Left ventricle myocardium inferior (tissue), 1 donor: ENCODE measurements at regions not wholly inside any gene's neighbourhood (a gene's known extent, or its start where the extent isn't known, plus 50 kb on each side); places are given as distances from the start of the nearest gene placed in this dataset.
A peak's percentile ranks its signal among the peaks of the same experiment; 100 is the strongest.

Source experiments
- DNase-seq: peaks from one replicate; pipeline ENCODE4 v3.0.0-alpha.2; 2020
- H3K27ac ChIP-seq: fragments of 200-600 bp; replicated peaks from 2 replicates; pipeline ENCODE4 v1.8.0; 2021
- H3K27me3 ChIP-seq: fragments of 200-600 bp; 2 replicates; pipeline ENCODE4 v1.8.0; 2021; ENCODE audit warnings: low read depth
- H3K36me3 ChIP-seq: fragments of 200-600 bp; 2 replicates; pipeline ENCODE4 v1.8.0; 2021
- H3K4me1 ChIP-seq: fragments of 200-600 bp; 2 replicates; pipeline ENCODE4 v1.8.0; 2021
- H3K4me3 ChIP-seq: fragments of 200-600 bp; 2 replicates; pipeline ENCODE4 v1.8.0; 2021; ENCODE audit warnings: mild to moderate bottlenecking, moderate library complexity
- H3K9me3 ChIP-seq: fragments of 200-600 bp; replicated peaks from 2 replicates; pipeline ENCODE4 v1.8.0; 2021
- CTCF ChIP-seq: fragments of 200-600 bp; IDR thresholded peaks from 2 replicates; pipeline ENCODE4 v1.8.0; 2021; ENCODE audit warnings: antibody characterized with exemption, mild to moderate bottlenecking, borderline replicate concordance
- intact Hi-C: fragments of 100-400 bp; cut with micrococcal nuclease; formaldehyde crosslinking; loops from one replicate; pipeline ENCODE4 v1.11.0; 2022
- donor health status: DM: no; HTN: yes; CAD: no; lungs with severe emphysema.

- H3K27ac ChIP-seq: no peak overlapping the region
- no peaks in the 10 kb centered on the region for H3K4me1 ChIP-seq
- H3K27me3 ChIP-seq: no peaks in the 10 kb centered on the region
- H3K9me3 ChIP-seq: no peaks in the 10 kb centered on the region
- no peak overlapping the region for H3K4me3 ChIP-seq
- no peak for TF ChIP-seq CTCF
- H3K36me3 ChIP-seq: no peaks in the 10 kb centered on the region
- intact Hi-C loops: no loop called here
- no peak for DNase-seq
These were observed 112.6 kb downstream of the FBXO8 start for GRCh38 chr4:174170906-174171305.

GRCh38 chr4:174170091-174170490 lies 113.4 kb downstream of the FBXO8 start:
- TF ChIP-seq CTCF: no peak
- Histone ChIP-seq H3K4me1 (no peaks in the 10 kb centered on the region), H3K4me3 (no peak overlapping the region), H3K27me3 (no peaks in the 10 kb centered on the region), H3K27ac (no peak overlapping the region), H3K36me3 (no peaks in the 10 kb centered on the region), H3K9me3 (no peaks in the 10 kb centered on the region)
- no peak for DNase-seq
- intact Hi-C loops: no loop called here

- no peak for TF ChIP-seq CTCF
- intact Hi-C loops: no loop called here
- H3K27me3 ChIP-seq: no peaks in the 10 kb centered on the region
These were observed 126.3 kb downstream of the FBXO8 start for GRCh38 chr4:174157106-174157607.

GRCh38 chr4:174156239-174156826 lies 127.1 kb downstream of the FBXO8 start:
- no peak for DNase-seq
- Histone ChIP-seq H3K27ac (peak overlapping the region; percentile 46), H3K4me3 (peak overlapping the region; percentile 30), H3K36me3 (no peaks in the 10 kb centered on the region), H3K9me3 (no peaks in the 10 kb centered on the region), H3K4me1 (peaks cover 18% of the 10 kb centered on the region), H3K27me3 (no peaks in the 10 kb centered on the region)
- TF ChIP-seq CTCF: peak; percentile 73
- intact Hi-C loops: no loop called here

More at GRCh38 chr4:174157106-174157607, 126.3 kb downstream of the FBXO8 start:
- Histone ChIP-seq H3K4me3 (no peak overlapping the region), H3K9me3 (no peaks in the 10 kb centered on the region), H3K36me3 (no peaks in the 10 kb centered on the region), H3K4me1 (peaks cover 18% of the 10 kb centered on the region), H3K27ac (peak overlapping the region; percentile 46)
- no peak for DNase-seq

GRCh38 chr4:174154215-174154854 lies 129.1 kb downstream of the FBXO8 start:
- intact Hi-C loops: no loop called here

More at GRCh38 chr4:174154215-174154854, 129.1 kb downstream of the FBXO8 start:
- H3K27ac ChIP-seq: peak overlapping the region; percentile 51
- no peak for TF ChIP-seq CTCF
- no peaks in the 10 kb centered on the region for H3K27me3 ChIP-seq
- no peak for DNase-seq
- H3K4me3 ChIP-seq: peak overlapping the region; percentile 51
- H3K36me3 ChIP-seq: no peaks in the 10 kb centered on the region
- H3K9me3 ChIP-seq: no peaks in the 10 kb centered on the region
- H3K4me1 ChIP-seq: peaks cover 18% of the 10 kb centered on the region
